Neural cell (in vitro differentiated cells): ENCODE measurements at regions not wholly inside any gene's neighbourhood (a gene's known extent, or its start where the extent isn't known, plus 50 kb on each side); places are given as distances from the start of the nearest gene placed in this dataset.

Experiments
- CTCF ChIP-seq: fragments of 450-650 bp; IDR thresholded peaks from 2 replicates; pipeline ENCODE4 v1.5.1; 2014; ENCODE audit warnings: antibody characterized with exemption, mild to moderate bottlenecking, moderate library complexity; ENCODE audit not compliant: poor library complexity, severe bottlenecking
- EZH2 ChIP-seq: fragments of 200-600, 300-800 bp; shearing (Covaris generic), sonication (generic); IDR thresholded peaks from 2 replicates; pipeline ENCODE4 v1.6.1; 2014; ENCODE audit warnings: antibody characterized with exemption, low read length, borderline replicate concordance, mild to moderate bottlenecking; ENCODE audit not compliant: insufficient read depth, poor library complexity, severe bottlenecking
- MXI1 ChIP-seq: fragments of 450-650 bp; conservative IDR thresholded peaks from 2 replicates; pipeline ENCODE4 v1.6.1; 2014; ENCODE audit warnings: antibody characterized with exemption, mild to moderate bottlenecking; ENCODE audit not compliant: poor library complexity, severe bottlenecking
- POLR2AphosphoS5 ChIP-seq: IDR thresholded peaks from 2 replicates; pipeline ENCODE4 v1.6.1; 2012
- RAD21 ChIP-seq: fragments of 450-650 bp; conservative IDR thresholded peaks from 2 replicates; pipeline ENCODE4 v1.6.1; 2014; ENCODE audit warnings: antibody characterized with exemption, mild to moderate bottlenecking, moderate library complexity
- REST ChIP-seq: IDR thresholded peaks from 2 replicates; pipeline ENCODE4 v1.6.1; 2012; ENCODE audit warnings: borderline replicate concordance

DNA sequence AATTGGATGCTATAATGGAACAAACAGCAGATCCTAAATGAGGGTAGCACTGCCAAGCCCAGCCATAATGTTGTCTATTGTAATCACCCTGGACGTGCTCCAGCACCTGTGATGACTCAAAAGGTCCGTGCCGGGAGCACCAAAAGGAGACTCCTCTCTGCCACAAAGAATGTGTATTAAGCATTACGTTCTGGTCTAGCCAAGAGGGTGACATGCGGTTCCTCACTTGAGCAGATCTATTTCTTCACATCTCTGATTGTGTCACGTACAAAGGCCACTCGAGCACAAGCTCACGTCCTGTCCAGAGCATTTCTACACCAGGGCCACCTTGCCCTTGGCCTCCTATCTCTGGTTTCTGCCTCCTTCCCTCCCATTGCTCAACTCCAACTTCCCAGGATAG, 219.9 kb upstream of the IRS2 start:
- TF ChIP-seq CTCF (no peak), REST (no peak), EZH2 (no peak), RAD21 (no peak), MXI1 (no peak), POLR2AphosphoS5 (no peak)
